SU-DHL-6 (cell line): ENCODE measurements at regions not wholly inside any gene's neighbourhood (a gene's known extent, or its start where the extent isn't known, plus 50 kb on each side); places are given as distances from the start of the nearest gene placed in this dataset.

Source experiments
- H2AFZ ChIP-seq: fragments of 200-600 bp; sonication (generic); 2 replicates; pipeline ENCODE4 v1.6.1; 2014; ENCODE audit warnings: low read depth, mild to moderate bottlenecking, moderate library complexity, mixed read lengths, antibody characterized with exemption, low read length; ENCODE audit not compliant: severe bottlenecking
- H3F3A ChIP-seq: fragments of 200-600 bp; shearing (Covaris generic); 2 replicates; pipeline ENCODE4 v1.6.0; 2016; ENCODE audit warnings: antibody characterized with exemption, mild to moderate bottlenecking; ENCODE audit not compliant: insufficient read depth
- H3K27ac ChIP-seq: fragments of 200-600 bp; sonication (generic); 2 replicates; pipeline ENCODE4 v1.5.1; 2016; ENCODE audit warnings: low read depth, mild to moderate bottlenecking, low read length, moderate library complexity, mixed read lengths
- H3K27me3 ChIP-seq: fragments of 200-600 bp; sonication (generic), shearing (Covaris generic); 2 replicates; pipeline ENCODE4 v1.6.0; 2014; ENCODE audit warnings: mild to moderate bottlenecking, low read length
- H3K36me3 ChIP-seq: fragments of 200-600 bp; sonication (generic); 2 replicates; pipeline ENCODE4 v1.6.1; 2014; ENCODE audit warnings: mild to moderate bottlenecking, low read length, mixed read lengths
- H3K4me2 ChIP-seq: fragments of 300-600, 200-600 bp; shearing (Covaris generic), sonication (generic); 2 replicates; pipeline ENCODE4 v1.6.0; 2014; ENCODE audit warnings: low read length, low read depth, mild to moderate bottlenecking; ENCODE audit not compliant: poor library complexity, severe bottlenecking
- H3K4me3 ChIP-seq: fragments of 200-600 bp; sonication (generic); 2 replicates; pipeline ENCODE4 v1.5.1; 2014; ENCODE audit warnings: antibody characterized with exemption, low read length, mild to moderate bottlenecking, mixed read lengths; ENCODE audit not compliant: insufficient read depth, poor library complexity, severe bottlenecking
- H3K79me2 ChIP-seq: fragments of 200-600 bp; sonication (generic); 2 replicates; pipeline ENCODE4 v1.6.1; 2014; ENCODE audit warnings: mild to moderate bottlenecking, low read length, moderate library complexity; ENCODE audit not compliant: insufficient read depth
- H3K9ac ChIP-seq: fragments of 200-600 bp; sonication (generic); 2 replicates; pipeline ENCODE4 v1.7.0; 2014; ENCODE audit warnings: mild to moderate bottlenecking, low read length
- H3K9me2 ChIP-seq: fragments of 200-600 bp; sonication (generic); replicated peaks from 2 replicates; pipeline ENCODE4 v1.6.1; 2014; ENCODE audit warnings: low read length; ENCODE audit not compliant: insufficient read depth
- H3K9me3 ChIP-seq: fragments of 200-600 bp; sonication (generic); 2 replicates; pipeline ENCODE4 v1.6.1; 2014; ENCODE audit warnings: low read length, mixed read lengths; ENCODE audit not compliant: insufficient read depth
- H4K20me1 ChIP-seq: fragments of 200-600 bp; sonication (generic); 2 replicates; pipeline ENCODE4 v1.6.1; 2014; ENCODE audit warnings: low read depth, mild to moderate bottlenecking, antibody characterized with exemption, low read length, moderate library complexity, mixed read lengths
- CTCF ChIP-seq: fragments of 200-600 bp; sonication (generic); IDR thresholded peaks from one replicate; pipeline ENCODE4 v1.5.1; 2017; ENCODE audit warnings: antibody characterized with exemption, mild to moderate bottlenecking, low read length, moderate library complexity; ENCODE audit not compliant: insufficient read depth, poor library complexity, severe bottlenecking
- EZH2phosphoT487 ChIP-seq: fragments of 200-600 bp; sonication (generic), shearing (Covaris generic); conservative IDR thresholded peaks from 2 replicates; pipeline ENCODE4 v1.6.1; 2018; ENCODE audit warnings: mild to moderate bottlenecking, antibody characterized with exemption, low read length, moderate library complexity, mixed read lengths

- no peaks in the 10 kb centered on the region for H3K36me3 ChIP-seq
- H3K9ac ChIP-seq, result no peak overlapping the region
- no peaks in the 10 kb centered on the region for H3K9me2 ChIP-seq
- no peak overlapping the region for H3K27ac ChIP-seq
- H2AFZ ChIP-seq, result no peak overlapping the region
- H3K9me3 ChIP-seq, result no peaks in the 10 kb centered on the region
- no peaks in the 10 kb centered on the region for H3K79me2 ChIP-seq
- H4K20me1 ChIP-seq, result no peaks in the 10 kb centered on the region
- H3F3A ChIP-seq, result no peaks in the 10 kb centered on the region
- no peak overlapping the region for H3K4me3 ChIP-seq
- no peaks in the 10 kb centered on the region for H3K27me3 ChIP-seq
- H3K4me2 ChIP-seq, result no peak overlapping the region
- no peak for TF ChIP-seq CTCF
- TF ChIP-seq EZH2phosphoT487, result no peak
Measured at GRCh38 chr5:60228676-60229075, 335.1 kb upstream of the PDE4D start.

- no peaks in the 10 kb centered on the region for H3K79me2 ChIP-seq
- no peak overlapping the region for H3K4me3 ChIP-seq
- H3K27ac ChIP-seq, result no peak overlapping the region
- H3K9me3 ChIP-seq, result no peaks in the 10 kb centered on the region
- H3F3A ChIP-seq, result no peaks in the 10 kb centered on the region
- H3K36me3 ChIP-seq, result no peaks in the 10 kb centered on the region
- no peak overlapping the region for H2AFZ ChIP-seq
- no peaks in the 10 kb centered on the region for H4K20me1 ChIP-seq
- H3K27me3 ChIP-seq, result no peaks in the 10 kb centered on the region
- H3K4me2 ChIP-seq, result no peak overlapping the region
- TF ChIP-seq CTCF (no peak), EZH2phosphoT487 (no peak)
- H3K9me2 ChIP-seq, result no peaks in the 10 kb centered on the region
- no peak overlapping the region for H3K9ac ChIP-seq
Measured at GRCh38 chr5:60226128-60226527, 332.6 kb upstream of the PDE4D start.

- no peaks in the 10 kb centered on the region for H3K79me2 ChIP-seq
- no peak overlapping the region for H3K4me3 ChIP-seq
- H3K9ac ChIP-seq, result no peak overlapping the region
- H3K36me3 ChIP-seq, result no peaks in the 10 kb centered on the region
- no peak overlapping the region for H3K4me2 ChIP-seq
- H3K27me3 ChIP-seq, result no peaks in the 10 kb centered on the region
- no peak for TF ChIP-seq CTCF
- TF ChIP-seq EZH2phosphoT487, result no peak
- no peak overlapping the region for H2AFZ ChIP-seq
- no peaks in the 10 kb centered on the region for H3K9me3 ChIP-seq
- H4K20me1 ChIP-seq, result no peaks in the 10 kb centered on the region
- no peaks in the 10 kb centered on the region for H3F3A ChIP-seq
- no peak overlapping the region for H3K27ac ChIP-seq
- no peaks in the 10 kb centered on the region for H3K9me2 ChIP-seq
Measured at GRCh38 chr5:60223342-60223741, 329.8 kb upstream of the PDE4D start.

- H3K27ac ChIP-seq, result no peak overlapping the region
- H3K27me3 ChIP-seq, result no peaks in the 10 kb centered on the region
- H3K36me3 ChIP-seq, result no peaks in the 10 kb centered on the region
- no peak overlapping the region for H2AFZ ChIP-seq
- no peaks in the 10 kb centered on the region for H3K9me3 ChIP-seq
- no peak overlapping the region for H3K4me2 ChIP-seq
- TF ChIP-seq EZH2phosphoT487 (no peak), CTCF (no peak)
- H3F3A ChIP-seq, result no peaks in the 10 kb centered on the region
- H3K79me2 ChIP-seq, result no peaks in the 10 kb centered on the region
- H3K9ac ChIP-seq, result no peak overlapping the region
- no peaks in the 10 kb centered on the region for H4K20me1 ChIP-seq
- H3K4me3 ChIP-seq, result no peak overlapping the region
- H3K9me2 ChIP-seq, result no peaks in the 10 kb centered on the region
Measured at GRCh38 chr5:60219921-60220320, 326.4 kb upstream of the PDE4D start.
